ENCODE measurements at regions not wholly inside any gene's neighbourhood (a gene's known extent, or its start where the extent isn't known, plus 50 kb on each side); places are given as distances from the start of the nearest gene placed in this dataset.

- TF ChIP-seq CTCF (IDR thresholded peaks at IDR 0.05) (no peak), EP300 (IDR thresholded peaks at IDR 0.05) (no peak), POLR2AphosphoS5 (IDR thresholded peaks at IDR 0.05) (no peak), POLR2A (IDR thresholded peaks at IDR 0.05; ENCODE audit: low read depth) (no peak)
- WGBS, result 79% methylated on average over 1 of the region's 1 CpG
- Histone ChIP-seq H3K27me3 (no peaks in the 10 kb centered on the region), H3K4me1 (no peaks in the 10 kb centered on the region), H3K9me3 (no peaks in the 10 kb centered on the region), H3K36me3 (no peaks in the 10 kb centered on the region), H3K27ac (replicated peaks in 1 of 4) (no peak overlapping the region), H3K4me3 (no peak overlapping the region)
- no peak for DNase-seq (ENCODE audit: extremely low spot score)
- intact Hi-C loops (cut with DNase I), result no loop called here
Observed at GRCh38 chr14:30484976-30485375, 74.0 kb upstream of the G2E3 start.

- no peak overlapping the region for H3K27ac ChIP-seq (replicated peaks in 1 of 4)
- H3K36me3 ChIP-seq, result no peaks in the 10 kb centered on the region
- H3K27me3 ChIP-seq, result no peaks in the 10 kb centered on the region
- H3K4me3 ChIP-seq, result no peak overlapping the region
- intact Hi-C loops (cut with DNase I), result no loop called here
- no peaks in the 10 kb centered on the region for H3K9me3 ChIP-seq
- DNase-seq (ENCODE audit: extremely low spot score), result no peak
- WGBS, result 75% methylated on average over 1 of the region's 1 CpG
- no peak for TF ChIP-seq CTCF (IDR thresholded peaks at IDR 0.05)
- TF ChIP-seq POLR2AphosphoS5 (IDR thresholded peaks at IDR 0.05), result no peak
- no peak for TF ChIP-seq EP300 (IDR thresholded peaks at IDR 0.05)
- TF ChIP-seq POLR2A (IDR thresholded peaks at IDR 0.05; ENCODE audit: low read depth), result no peak
- no peaks in the 10 kb centered on the region for H3K4me1 ChIP-seq
Observed at GRCh38 chr14:30496852-30497251, 62.1 kb upstream of the G2E3 start.

- Histone ChIP-seq H3K4me3 (no peak overlapping the region), H3K36me3 (no peaks in the 10 kb centered on the region), H3K27me3 (no peaks in the 10 kb centered on the region), H3K9me3 (no peaks in the 10 kb centered on the region), H3K27ac (replicated peaks in 1 of 4) (no peak overlapping the region), H3K4me1 (no peaks in the 10 kb centered on the region)
- TF ChIP-seq CTCF (IDR thresholded peaks at IDR 0.05), result no peak
- no peak for TF ChIP-seq EP300 (IDR thresholded peaks at IDR 0.05)
- no peak for TF ChIP-seq POLR2A (IDR thresholded peaks at IDR 0.05; ENCODE audit: low read depth)
- TF ChIP-seq POLR2AphosphoS5 (IDR thresholded peaks at IDR 0.05), result no peak
- DNase-seq (ENCODE audit: extremely low spot score), result no peak
- intact Hi-C loops (cut with DNase I), result no loop called here
Observed at GRCh38 chr14:30499358-30499757, 59.6 kb upstream of the G2E3 start.

GRCh38 chr14:30500222-30500621, 58.7 kb upstream of the G2E3 start:
- TF ChIP-seq POLR2AphosphoS5 (IDR thresholded peaks at IDR 0.05) (no peak), POLR2A (IDR thresholded peaks at IDR 0.05; ENCODE audit: low read depth) (no peak), CTCF (IDR thresholded peaks at IDR 0.05) (no peak), EP300 (IDR thresholded peaks at IDR 0.05) (no peak)
- H3K27ac ChIP-seq (replicated peaks in 1 of 4), result no peak overlapping the region
- no peak for DNase-seq (ENCODE audit: extremely low spot score)
- H3K36me3 ChIP-seq, result no peaks in the 10 kb centered on the region
- WGBS, result 77% methylated on average over 2 of the region's 2 CpGs
- H3K27me3 ChIP-seq, result no peaks in the 10 kb centered on the region
- H3K9me3 ChIP-seq, result no peaks in the 10 kb centered on the region
- H3K4me3 ChIP-seq, result no peak overlapping the region
- intact Hi-C loops (cut with DNase I), result no loop called here
- no peaks in the 10 kb centered on the region for H3K4me1 ChIP-seq

GRCh38 chr14:30507209-30507608, 51.7 kb upstream of the G2E3 start:
- 85% methylated on average over 3 of the region's 3 CpGs for WGBS
- no peak for DNase-seq (ENCODE audit: extremely low spot score)
- Histone ChIP-seq H3K4me1 (no peaks in the 10 kb centered on the region), H3K27ac (replicated peaks in 1 of 4) (no peak overlapping the region), H3K4me3 (no peak overlapping the region), H3K9me3 (no peaks in the 10 kb centered on the region), H3K36me3 (no peaks in the 10 kb centered on the region), H3K27me3 (no peaks in the 10 kb centered on the region)
- no peak for TF ChIP-seq POLR2A (IDR thresholded peaks at IDR 0.05; ENCODE audit: low read depth)
- TF ChIP-seq EP300 (IDR thresholded peaks at IDR 0.05), result no peak
- no peak for TF ChIP-seq POLR2AphosphoS5 (IDR thresholded peaks at IDR 0.05)
- TF ChIP-seq CTCF (IDR thresholded peaks at IDR 0.05), result no peak
- intact Hi-C loops (cut with DNase I), result no loop called here

Data from esophagus muscularis mucosa (tissue), 4 donors.